ENCODE measurements at regions not wholly inside any gene's neighbourhood (a gene's known extent, or its start where the extent isn't known, plus 50 kb on each side); places are given as distances from the start of the nearest gene placed in this dataset.

GRCh38 chr12:19890024-19890423, 450.7 kb downstream of the AEBP2 start:
- H3K36me3 ChIP-seq (ENCODE audit: control insufficient read depth in 5 of 5, insufficient read depth in 5 of 5, low read length in 5 of 5): no peaks in the 10 kb centered on the region
- H3K27me3 ChIP-seq (ENCODE audit: control insufficient read depth in 5 of 5, insufficient read depth in 4 of 5, low read length in 5 of 5): no peaks in the 10 kb centered on the region
- H3K27ac ChIP-seq (ENCODE audit: low read depth, low read length): no peak overlapping the region
- peaks cover 0 to 7% (median 0%) of the 10 kb centered on the region in 5 donors for H3K4me1 ChIP-seq (ENCODE audit: control insufficient read depth in 5 of 5, insufficient read depth in 5 of 5, low read length in 5 of 5)
- H3K4me3 ChIP-seq (ENCODE audit: low read depth in 1 of 5, low read length in 5 of 5): no peak overlapping the region
- H3K9ac ChIP-seq (ENCODE audit: low read length in 5 of 5): no peak overlapping the region
- H3K9me3 ChIP-seq (ENCODE audit: control insufficient read depth in 5 of 5, low read length in 5 of 5): no peaks in the 10 kb centered on the region

GRCh38 chr12:19891936-19892591, 452.8 kb downstream of the AEBP2 start:
- H3K27me3 ChIP-seq (ENCODE audit: control insufficient read depth in 5 of 5, insufficient read depth in 4 of 5, low read length in 5 of 5): no peaks in the 10 kb centered on the region
- no peaks in the 10 kb centered on the region for H3K4me1 ChIP-seq (ENCODE audit: control insufficient read depth in 5 of 5, insufficient read depth in 5 of 5, low read length in 5 of 5)
- no peak overlapping the region for H3K9ac ChIP-seq (ENCODE audit: low read length in 5 of 5)
- no peak overlapping the region for H3K27ac ChIP-seq (ENCODE audit: low read depth, low read length)
- H3K9me3 ChIP-seq (ENCODE audit: control insufficient read depth in 5 of 5, low read length in 5 of 5): no peaks in the 10 kb centered on the region
- no peak overlapping the region for H3K4me3 ChIP-seq (ENCODE audit: low read depth in 1 of 5, low read length in 5 of 5)
- H3K36me3 ChIP-seq (ENCODE audit: control insufficient read depth in 5 of 5, insufficient read depth in 5 of 5, low read length in 5 of 5): no peaks in the 10 kb centered on the region

GRCh38 chr12:19893514-19893913, 454.2 kb downstream of the AEBP2 start:
- Histone ChIP-seq H3K27ac (ENCODE audit: low read depth, low read length) (no peak overlapping the region), H3K4me1 (ENCODE audit: control insufficient read depth in 5 of 5, insufficient read depth in 5 of 5, low read length in 5 of 5) (no peaks in the 10 kb centered on the region), H3K36me3 (ENCODE audit: control insufficient read depth in 5 of 5, insufficient read depth in 5 of 5, low read length in 5 of 5) (no peaks in the 10 kb centered on the region), H3K9me3 (ENCODE audit: control insufficient read depth in 5 of 5, low read length in 5 of 5) (no peaks in the 10 kb centered on the region), H3K4me3 (ENCODE audit: low read depth in 1 of 5, low read length in 5 of 5) (no peak overlapping the region), H3K27me3 (ENCODE audit: control insufficient read depth in 5 of 5, insufficient read depth in 4 of 5, low read length in 5 of 5) (no peaks in the 10 kb centered on the region), H3K9ac (ENCODE audit: low read length in 5 of 5) (no peak overlapping the region)

GRCh38 chr12:19894050-19894449, 454.8 kb downstream of the AEBP2 start:
- no peaks in the 10 kb centered on the region for H3K9me3 ChIP-seq (ENCODE audit: control insufficient read depth in 5 of 5, low read length in 5 of 5)

GRCh38 chr12:19894803-19895202, 455.5 kb downstream of the AEBP2 start:
- H3K36me3 ChIP-seq (ENCODE audit: control insufficient read depth in 5 of 5, insufficient read depth in 5 of 5, low read length in 5 of 5): no peaks in the 10 kb centered on the region
- H3K27me3 ChIP-seq (ENCODE audit: control insufficient read depth in 5 of 5, insufficient read depth in 4 of 5, low read length in 5 of 5): no peaks in the 10 kb centered on the region
- no peak overlapping the region for H3K9ac ChIP-seq (ENCODE audit: low read length in 5 of 5)
- H3K27ac ChIP-seq (ENCODE audit: low read depth, low read length): no peak overlapping the region
- H3K4me3 ChIP-seq (ENCODE audit: low read depth in 1 of 5, low read length in 5 of 5): no peak overlapping the region
- peaks cover 0 to 3% (median 0%) of the 10 kb centered on the region in 5 donors for H3K9me3 ChIP-seq (ENCODE audit: control insufficient read depth in 5 of 5, low read length in 5 of 5)
- H3K4me1 ChIP-seq (ENCODE audit: control insufficient read depth in 5 of 5, insufficient read depth in 5 of 5, low read length in 5 of 5): no peaks in the 10 kb centered on the region

More at GRCh38 chr12:19894050-19894449, 454.8 kb downstream of the AEBP2 start:
- Histone ChIP-seq H3K4me3 (ENCODE audit: low read depth in 1 of 5, low read length in 5 of 5) (no peak overlapping the region), H3K9ac (ENCODE audit: low read length in 5 of 5) (no peak overlapping the region), H3K4me1 (ENCODE audit: control insufficient read depth in 5 of 5, insufficient read depth in 5 of 5, low read length in 5 of 5) (no peaks in the 10 kb centered on the region), H3K27ac (ENCODE audit: low read depth, low read length) (no peak overlapping the region), H3K36me3 (ENCODE audit: control insufficient read depth in 5 of 5, insufficient read depth in 5 of 5, low read length in 5 of 5) (no peaks in the 10 kb centered on the region), H3K27me3 (ENCODE audit: control insufficient read depth in 5 of 5, insufficient read depth in 4 of 5, low read length in 5 of 5) (no peaks in the 10 kb centered on the region)

- Histone ChIP-seq H3K9ac (ENCODE audit: low read length in 5 of 5) (no peak overlapping the region), H3K4me1 (ENCODE audit: control insufficient read depth in 5 of 5, insufficient read depth in 5 of 5, low read length in 5 of 5) (no peaks in the 10 kb centered on the region), H3K4me3 (ENCODE audit: low read depth in 1 of 5, low read length in 5 of 5) (no peak overlapping the region), H3K27ac (ENCODE audit: low read depth, low read length) (no peak overlapping the region), H3K9me3 (ENCODE audit: control insufficient read depth in 5 of 5, low read length in 5 of 5) (peaks cover 0 to 3% (median 0%) of the 10 kb centered on the region in 5 donors), H3K27me3 (ENCODE audit: control insufficient read depth in 5 of 5, insufficient read depth in 4 of 5, low read length in 5 of 5) (no peaks in the 10 kb centered on the region), H3K36me3 (ENCODE audit: control insufficient read depth in 5 of 5, insufficient read depth in 5 of 5, low read length in 5 of 5) (no peaks in the 10 kb centered on the region)
Measured at GRCh38 chr12:19895246-19896020, 456.1 kb downstream of the AEBP2 start.

- no peak overlapping the region for H3K9ac ChIP-seq (ENCODE audit: low read length in 5 of 5)
- H3K27me3 ChIP-seq (ENCODE audit: control insufficient read depth in 5 of 5, insufficient read depth in 4 of 5, low read length in 5 of 5): no peaks in the 10 kb centered on the region
- no peak overlapping the region for H3K27ac ChIP-seq (ENCODE audit: low read depth, low read length)
- H3K36me3 ChIP-seq (ENCODE audit: control insufficient read depth in 5 of 5, insufficient read depth in 5 of 5, low read length in 5 of 5): no peaks in the 10 kb centered on the region
- H3K9me3 ChIP-seq (ENCODE audit: control insufficient read depth in 5 of 5, low read length in 5 of 5): peaks cover 0 to 3% (median 0%) of the 10 kb centered on the region in 5 donors
- H3K4me1 ChIP-seq (ENCODE audit: control insufficient read depth in 5 of 5, insufficient read depth in 5 of 5, low read length in 5 of 5): no peaks in the 10 kb centered on the region
- no peak overlapping the region for H3K4me3 ChIP-seq (ENCODE audit: low read depth in 1 of 5, low read length in 5 of 5)
Measured at GRCh38 chr12:19896041-19896440, 456.7 kb downstream of the AEBP2 start.

- Histone ChIP-seq H3K36me3 (ENCODE audit: control insufficient read depth in 5 of 5, insufficient read depth in 5 of 5, low read length in 5 of 5) (no peaks in the 10 kb centered on the region), H3K9me3 (ENCODE audit: control insufficient read depth in 5 of 5, low read length in 5 of 5) (peaks cover 0 to 3% (median 0%) of the 10 kb centered on the region in 5 donors), H3K27ac (ENCODE audit: low read depth, low read length) (no peak overlapping the region), H3K4me1 (ENCODE audit: control insufficient read depth in 5 of 5, insufficient read depth in 5 of 5, low read length in 5 of 5) (no peaks in the 10 kb centered on the region), H3K9ac (ENCODE audit: low read length in 5 of 5) (no peak overlapping the region), H3K27me3 (ENCODE audit: control insufficient read depth in 5 of 5, insufficient read depth in 4 of 5, low read length in 5 of 5) (no peaks in the 10 kb centered on the region), H3K4me3 (ENCODE audit: low read depth in 1 of 5, low read length in 5 of 5) (no peak overlapping the region)
Measured at GRCh38 chr12:19896534-19896933, 457.2 kb downstream of the AEBP2 start.

GRCh38 chr12:19897900-19898408, 458.7 kb downstream of the AEBP2 start:
- Histone ChIP-seq H3K27me3 (ENCODE audit: control insufficient read depth in 5 of 5, insufficient read depth in 4 of 5, low read length in 5 of 5) (no peaks in the 10 kb centered on the region), H3K36me3 (ENCODE audit: control insufficient read depth in 5 of 5, insufficient read depth in 5 of 5, low read length in 5 of 5) (no peaks in the 10 kb centered on the region), H3K9me3 (ENCODE audit: control insufficient read depth in 5 of 5, low read length in 5 of 5) (peaks cover 0 to 3% (median 0%) of the 10 kb centered on the region in 5 donors), H3K4me3 (ENCODE audit: low read depth in 1 of 5, low read length in 5 of 5) (no peak overlapping the region), H3K4me1 (ENCODE audit: control insufficient read depth in 5 of 5, insufficient read depth in 5 of 5, low read length in 5 of 5) (no peaks in the 10 kb centered on the region), H3K9ac (ENCODE audit: low read length in 5 of 5) (no peak overlapping the region), H3K27ac (ENCODE audit: low read depth, low read length) (no peak overlapping the region)

- no peaks in the 10 kb centered on the region for H3K36me3 ChIP-seq (ENCODE audit: control insufficient read depth in 5 of 5, insufficient read depth in 5 of 5, low read length in 5 of 5)
- no peak overlapping the region for H3K9ac ChIP-seq (ENCODE audit: low read length in 5 of 5)
- H3K27ac ChIP-seq (ENCODE audit: low read depth, low read length): no peak overlapping the region
- H3K9me3 ChIP-seq (ENCODE audit: control insufficient read depth in 5 of 5, low read length in 5 of 5): peaks cover 0 to 3% (median 0%) of the 10 kb centered on the region in 5 donors
- no peaks in the 10 kb centered on the region for H3K4me1 ChIP-seq (ENCODE audit: control insufficient read depth in 5 of 5, insufficient read depth in 5 of 5, low read length in 5 of 5)
- no peaks in the 10 kb centered on the region for H3K27me3 ChIP-seq (ENCODE audit: control insufficient read depth in 5 of 5, insufficient read depth in 4 of 5, low read length in 5 of 5)
- H3K4me3 ChIP-seq (ENCODE audit: low read depth in 1 of 5, low read length in 5 of 5): no peak overlapping the region
Measured at GRCh38 chr12:19901841-19902240, 462.5 kb downstream of the AEBP2 start.

Measured in subcutaneous abdominal adipose tissue (tissue), 5 donors.